Stimulated activated CD4-positive, alpha-beta T cell treated with anti-CD3 and anti-CD28 coated beads, Interleukin-2, amount 100 ng/mL, for 48 hours (primary cell): ENCODE measurements at regions not wholly inside any gene's neighbourhood (a gene's known extent, or its start where the extent isn't known, plus 50 kb on each side); places are given as distances from the start of the nearest gene placed in this dataset.

Experiments
- DNase-seq, 2 donors: peaks; one replicate each; pipeline ENCODE4 v3.0.0-alpha.2; 2020

DNA sequence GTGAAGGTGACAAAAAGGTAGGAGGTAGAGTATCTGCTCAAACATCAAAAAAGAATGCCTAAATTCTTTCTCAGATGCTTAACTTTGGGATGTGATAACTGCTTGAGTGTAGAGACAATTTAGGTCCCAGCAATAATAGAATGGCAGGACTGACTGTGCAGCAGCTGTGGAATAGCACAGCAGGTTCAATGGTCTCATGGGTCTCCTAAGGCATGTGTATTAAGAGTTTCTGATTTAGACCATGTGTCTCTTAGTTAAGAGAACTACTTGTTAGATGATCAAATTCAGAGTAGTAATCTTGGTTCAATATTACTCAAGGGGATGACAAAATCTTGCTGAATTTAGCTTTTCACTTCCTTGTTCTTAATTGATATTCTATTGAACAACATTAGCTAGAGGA lies 72.0 kb downstream of the ALX1 start:
- DNase-seq: no peak

- no peak for DNase-seq
Measured at GRCh38 chr12:85356596-85357385, 76.8 kb downstream of the ALX1 start.

GRCh38 chr12:85357609-85358008 lies 77.6 kb downstream of the ALX1 start:
- no peak for DNase-seq

DNA sequence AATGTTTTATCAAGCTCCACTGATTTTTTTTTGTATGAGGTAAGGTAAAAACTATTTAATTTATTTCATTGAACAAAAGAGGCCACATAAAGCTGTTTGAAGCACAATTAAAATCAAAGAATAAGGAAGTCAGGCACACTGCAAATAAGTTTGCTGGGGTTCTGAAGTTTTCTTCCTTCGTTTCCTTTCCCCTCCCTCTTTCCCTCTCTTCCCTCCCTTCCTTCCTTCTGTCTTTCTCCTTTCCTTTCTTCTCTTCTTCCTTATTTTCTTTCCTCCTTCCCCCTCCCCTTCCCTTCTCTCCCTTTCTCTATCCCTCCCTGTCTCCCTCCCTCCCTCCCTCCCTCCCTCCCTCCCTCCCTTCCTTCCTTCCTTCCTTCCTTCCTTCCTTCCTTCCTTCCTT lies 78.7 kb downstream of the ALX1 start:
- DNase-seq: no peak

- no peak for DNase-seq
Measured at GRCh38 chr12:85363382-85364190, 83.6 kb downstream of the ALX1 start.

- no peak for DNase-seq
Measured at GRCh38 chr12:85367936-85368335, 87.9 kb downstream of the ALX1 start.

DNA sequence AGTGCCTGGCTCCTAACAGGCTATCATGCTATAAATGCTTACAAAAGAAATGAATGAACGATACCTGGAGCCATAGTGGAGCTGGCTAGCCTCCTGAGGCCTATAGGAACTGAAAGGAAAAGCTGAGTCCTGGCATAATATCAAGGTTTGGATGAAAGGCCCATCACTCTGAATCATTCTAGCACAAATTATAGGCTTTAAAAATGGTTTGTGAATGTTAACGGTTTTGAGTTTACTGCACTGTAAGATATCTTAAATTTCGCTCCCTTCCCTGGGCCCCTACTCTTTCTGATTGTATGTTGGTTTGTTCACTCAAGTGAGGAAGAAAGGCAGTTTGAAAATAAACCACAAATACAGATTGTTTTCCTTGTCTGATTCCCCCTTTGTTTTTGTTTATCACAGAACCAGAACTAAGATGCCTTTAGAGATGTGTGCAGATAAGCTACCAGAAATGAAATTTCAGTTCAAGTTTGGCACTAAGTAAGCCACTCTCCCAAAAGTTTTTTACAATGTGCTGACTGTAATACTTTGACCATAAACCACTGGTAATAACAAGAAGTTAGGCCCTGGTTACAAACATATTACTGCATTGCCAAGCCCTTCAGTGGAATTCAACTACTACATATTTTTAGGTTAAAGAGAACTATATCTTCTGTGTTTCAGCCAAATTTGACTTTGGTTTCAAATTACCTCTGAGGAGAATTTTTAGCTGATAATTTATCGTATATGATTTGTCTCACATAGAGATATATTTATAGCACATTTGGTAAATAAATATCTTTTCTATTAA lies 89.5 kb downstream of the ALX1 start:
- no peak for DNase-seq

DNA sequence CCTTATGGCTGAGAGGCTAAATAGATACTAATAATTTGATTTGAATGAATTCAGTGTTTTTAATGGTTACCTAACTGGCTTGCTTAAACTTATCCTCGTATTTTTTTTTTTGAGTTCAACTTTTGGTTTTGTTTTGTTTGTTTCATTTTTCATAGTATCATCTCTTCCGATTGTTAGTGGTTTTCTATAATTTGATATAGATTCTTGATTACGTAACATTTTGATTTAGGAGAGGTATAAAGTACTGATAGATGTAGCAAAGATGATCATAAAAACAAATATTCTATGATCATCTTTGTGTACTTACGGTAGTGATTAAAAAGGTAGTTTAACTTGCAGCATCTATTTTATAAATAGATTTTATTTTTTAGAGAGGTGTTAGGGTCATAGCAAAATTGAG lies 93.0 kb downstream of the ALX1 start:
- DNase-seq: no peak

DNA sequence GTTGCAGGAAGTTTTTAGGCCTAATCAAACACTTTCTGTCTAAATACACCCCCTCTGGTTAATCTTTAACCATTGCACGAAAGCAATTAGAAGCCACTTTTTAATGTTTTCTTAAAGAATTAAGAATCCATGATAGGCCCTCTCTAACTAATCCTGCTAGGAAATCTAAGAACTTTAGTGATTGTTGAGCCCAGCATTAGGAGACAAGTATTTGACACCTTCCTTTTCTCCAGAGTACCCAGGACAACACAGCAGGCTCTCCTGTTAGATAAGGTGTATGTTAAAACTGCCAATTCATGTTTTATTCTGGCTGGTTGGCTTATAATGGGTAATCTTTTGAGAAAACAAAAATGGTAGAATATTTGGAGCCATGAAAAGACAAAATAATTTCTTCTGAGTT lies 95.0 kb downstream of the ALX1 start:
- DNase-seq: no peak

GRCh38 chr12:85385406-85385805 lies 105.4 kb downstream of the ALX1 start:
- no peak for DNase-seq

GRCh38 chr12:85390266-85390665 lies 110.2 kb downstream of the ALX1 start:
- no peak for DNase-seq

DNA sequence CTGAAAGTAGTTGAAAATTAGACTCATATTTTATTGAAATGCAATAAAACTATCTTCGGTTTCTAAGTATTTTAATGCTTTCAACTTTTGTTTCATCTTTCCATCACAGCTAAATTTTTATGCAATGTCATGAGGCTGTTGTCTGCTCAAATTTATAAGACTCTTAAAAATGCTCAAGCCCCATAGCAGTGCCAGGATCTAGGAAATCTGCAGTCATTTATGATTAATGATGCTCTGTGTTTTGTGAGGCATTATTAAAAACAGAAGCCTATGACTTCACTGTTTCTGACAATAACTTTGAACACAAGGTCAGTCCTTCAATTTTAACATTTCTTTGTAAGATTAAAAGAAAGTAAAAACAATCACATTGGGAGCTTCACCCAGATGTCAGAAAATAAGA lies 112.5 kb downstream of the ALX1 start:
- no peak for DNase-seq

DNA sequence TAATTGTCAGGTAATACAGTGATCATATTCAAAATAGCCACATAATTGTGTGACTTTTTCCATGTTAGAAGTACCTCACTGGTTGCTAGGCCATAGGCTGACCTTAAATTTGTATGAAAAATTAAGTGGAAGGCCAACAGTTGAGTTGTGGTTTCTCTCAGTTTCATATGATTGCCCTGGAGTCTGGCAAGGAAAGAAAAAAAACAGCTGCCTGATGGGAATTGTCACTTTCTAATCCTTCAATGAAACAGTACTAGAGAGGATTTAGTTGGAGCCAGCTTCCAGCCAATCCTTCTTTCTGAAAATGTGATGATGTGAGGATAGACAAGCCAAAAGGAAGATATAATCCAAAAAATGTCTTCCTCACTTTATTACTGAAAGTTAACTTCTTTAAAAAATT lies 113.6 kb downstream of the ALX1 start:
- DNase-seq: no peak

DNA sequence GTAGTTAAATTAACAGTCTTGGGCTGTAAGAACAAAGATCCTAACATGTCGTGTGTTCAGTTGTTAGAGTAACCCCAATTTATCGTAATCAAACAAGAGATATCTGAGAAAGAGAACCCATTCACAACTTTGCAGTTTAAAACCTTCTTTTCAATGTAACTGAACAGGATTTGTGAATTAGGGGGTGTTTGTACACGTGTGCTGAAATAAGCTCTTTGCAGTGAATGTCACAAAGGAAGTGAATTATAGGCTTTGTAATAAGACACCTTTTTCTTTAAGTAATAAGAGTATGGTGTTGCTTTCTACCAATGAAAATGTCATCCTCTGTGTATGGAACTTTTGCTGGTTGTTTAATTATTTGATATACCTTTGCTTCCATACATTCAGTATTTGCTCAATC lies 114.0 kb downstream of the ALX1 start:
- no peak for DNase-seq

GRCh38 chr12:85394809-85395208 lies 114.8 kb downstream of the ALX1 start:
- DNase-seq: no peak

DNA sequence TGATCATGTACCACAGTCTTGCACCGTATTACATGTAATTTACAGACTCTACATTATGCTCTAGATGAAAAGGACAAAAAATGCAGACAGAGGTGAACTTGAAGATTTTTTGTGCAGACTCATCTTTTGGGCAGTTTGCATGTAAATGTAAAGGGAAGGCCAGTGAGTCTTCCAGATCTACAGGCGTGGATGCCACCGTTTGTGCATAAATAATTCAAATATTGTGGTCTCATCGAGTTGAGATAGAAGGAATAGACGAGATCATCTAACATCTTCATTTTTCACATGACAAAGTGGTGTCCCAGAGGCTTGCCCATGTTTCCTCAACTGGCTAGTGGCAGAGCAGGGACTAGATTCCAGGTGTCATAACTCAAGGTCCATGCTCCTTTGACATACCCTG lies 125.2 kb downstream of the ALX1 start:
- no peak for DNase-seq

- DNase-seq: no peak
Measured at GRCh38 chr12:85405781-85406522, 125.9 kb downstream of the ALX1 start.

- DNase-seq: no peak
Measured at GRCh38 chr12:85413266-85413665, 133.2 kb downstream of the ALX1 start.

DNA sequence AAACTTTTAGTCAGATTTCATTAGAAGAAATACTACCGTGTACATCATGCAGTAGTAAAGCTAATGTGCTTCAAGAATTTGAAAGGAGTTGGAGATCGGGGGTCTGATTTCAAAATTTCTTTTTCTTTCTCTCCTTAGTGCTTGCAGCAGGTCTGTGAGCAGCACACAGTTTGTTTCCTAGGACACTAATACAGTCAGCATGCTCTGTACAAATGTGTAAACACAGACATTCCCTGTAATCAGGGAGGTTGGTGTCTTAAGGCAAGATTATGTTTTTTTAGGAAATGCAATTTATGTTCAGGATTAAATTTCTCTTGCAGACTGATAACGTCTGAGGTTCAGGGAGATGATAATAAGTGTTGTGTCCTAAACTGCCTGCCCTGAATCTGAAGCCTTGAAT lies 142.7 kb downstream of the ALX1 start:
- no peak for DNase-seq

DNA sequence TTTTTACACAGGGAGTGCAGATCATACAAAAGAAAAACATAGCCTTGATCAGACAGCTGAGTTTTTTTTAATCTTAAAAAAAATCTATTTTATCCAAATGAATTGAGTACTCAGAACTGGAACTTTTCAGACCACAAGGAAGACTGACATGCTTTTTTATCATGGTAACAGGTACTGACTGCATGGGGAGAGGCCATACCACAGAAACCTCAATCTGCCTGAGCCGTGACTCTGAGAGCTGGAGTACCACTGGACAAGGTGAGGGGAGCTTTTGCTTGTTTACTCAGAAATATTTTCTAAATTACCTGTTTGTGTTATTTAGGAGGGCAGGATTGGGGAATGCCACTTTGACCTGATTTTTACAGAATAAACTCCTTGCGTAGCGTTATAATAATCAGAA lies 143.9 kb downstream of the ALX1 start:
- no peak for DNase-seq

- DNase-seq: peak; percentile 1
Measured at GRCh38 chr12:85424581-85425348, 144.7 kb downstream of the ALX1 start.

DNA sequence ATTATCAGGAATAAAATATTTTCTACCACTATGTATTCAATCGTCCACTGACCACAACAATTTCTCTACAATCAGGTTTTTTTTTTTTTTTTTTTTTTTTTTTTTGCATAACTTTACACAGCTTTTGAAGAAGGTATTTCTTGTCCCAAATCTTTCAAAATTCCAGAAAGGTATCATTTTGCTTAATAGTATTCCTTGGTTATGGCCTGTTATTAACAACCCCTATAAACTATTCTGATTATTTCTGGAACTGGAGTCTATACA lies 145.3 kb downstream of the ALX1 start:
- no peak for DNase-seq
